IMR-90 (cell line): ENCODE measurements at regions not wholly inside any gene's neighbourhood (a gene's known extent, or its start where the extent isn't known, plus 50 kb on each side); places are given as distances from the start of the nearest gene placed in this dataset.

Experiments used
- ATAC-seq: fragments of 200-7000 bp; cut with Tn5 transposase; 2 replicates; pipeline ENCODE4 v1.9.1; 2020; ENCODE audit warnings: low read depth, mild to moderate bottlenecking, moderate library complexity
- BruUV-seq: library from RNA; stranded (reverse); fragments of 400-500 nt; replicated peaks from 2 replicates; lab custom pipeline; 2021; lab: Mats Ljungman, UMichigan
- CTCF ChIA-PET: fragments of 300-600 bp; formaldehyde crosslinking; extraction: SDS; loops from one replicate; lab custom pipeline; 2021; ENCODE audit warnings: antibody characterized with exemption; lab: Yijun Ruan, JAX
- POLR2A ChIA-PET: fragments of 300-600 bp; sonication (Branson Sonifier 250); formaldehyde crosslinking; loops from one replicate; lab custom pipeline; 2022; ENCODE audit warnings: antibody characterized with exemption; ENCODE audit not compliant: unreplicated experiment; lab: Charles Lee
- DNase-seq: peaks from one replicate; pipeline ENCODE4 v3.0.0; 2013
- H2AFZ ChIP-seq: replicated peaks from 2 replicates; pipeline ENCODE3; 2013; ENCODE audit warnings: low read length, mild to moderate bottlenecking; ENCODE audit not compliant: poor library complexity
- H2AK5ac ChIP-seq: 2 replicates; pipeline ENCODE4 v1.6.1; 2013; ENCODE audit warnings: low read depth, low read length, inconsistent platforms
- H2AK9ac ChIP-seq: replicated peaks from 2 replicates; pipeline ENCODE3; 2013; ENCODE audit warnings: mild to moderate bottlenecking, low read depth, low read length, moderate library complexity; ENCODE audit not compliant: poor library complexity
- H2BK120ac ChIP-seq: 2 replicates; pipeline ENCODE4 v1.6.1; 2013; ENCODE audit warnings: low read depth, low read length, inconsistent platforms
- H2BK15ac ChIP-seq: 3 replicates; pipeline ENCODE4 v1.6.1; 2013; ENCODE audit warnings: low read depth, low read length, inconsistent platforms
- H2BK20ac ChIP-seq: 2 replicates; pipeline ENCODE4 v1.6.1; 2013; ENCODE audit warnings: low read depth, mild to moderate bottlenecking, inconsistent platforms, low read length, moderate library complexity
- H2BK5ac ChIP-seq: 2 replicates; pipeline ENCODE4 v1.6.1; 2013; ENCODE audit warnings: mild to moderate bottlenecking, low read depth, low read length, inconsistent platforms; ENCODE audit not compliant: poor library complexity, severe bottlenecking
- H3K14ac ChIP-seq: replicated peaks from 2 replicates; pipeline ENCODE4 v1.6.1; 2013; ENCODE audit warnings: low read depth, low read length, inconsistent platforms
- H3K18ac ChIP-seq: 2 replicates; pipeline ENCODE4 v1.6.1; 2013; ENCODE audit warnings: low read depth, low read length, control low read depth
- H3K23ac ChIP-seq: 2 replicates; pipeline ENCODE4 v1.6.1; 2013; ENCODE audit warnings: low read depth, low read length, inconsistent platforms
- H3K27ac ChIP-seq: 2 replicates; pipeline ENCODE4 v1.5.1; 2013; ENCODE audit warnings: mild to moderate bottlenecking, control low read depth, low read length; ENCODE audit not compliant: insufficient read depth
- H3K27me3 ChIP-seq: 2 replicates; pipeline ENCODE4 v1.6.1; 2013; ENCODE audit warnings: low read length; ENCODE audit not compliant: control insufficient read depth, insufficient read depth
- H3K36me3 ChIP-seq: 2 replicates; pipeline ENCODE4 v1.6.1; 2013; ENCODE audit warnings: low read length, mixed read lengths; ENCODE audit not compliant: control insufficient read depth, insufficient read depth
- H3K4ac ChIP-seq: 2 replicates; pipeline ENCODE4 v1.6.1; 2013; ENCODE audit warnings: low read depth, low read length, inconsistent platforms
- H3K4me1 ChIP-seq: 2 replicates; pipeline ENCODE4 v1.6.1; 2013; ENCODE audit warnings: low read length, mixed read lengths; ENCODE audit not compliant: control insufficient read depth, insufficient read depth
- H3K4me2 ChIP-seq: 2 replicates; pipeline ENCODE4 v1.6.1; 2013; ENCODE audit warnings: low read depth, mild to moderate bottlenecking, control low read depth, low read length, moderate library complexity
- H3K4me3 ChIP-seq: 2 replicates; pipeline ENCODE4 v1.5.1; 2013; ENCODE audit warnings: low read depth, mild to moderate bottlenecking, control low read depth, low read length, moderate library complexity; ENCODE audit not compliant: insufficient read depth
- H3K56ac ChIP-seq: 2 replicates; pipeline ENCODE4 v1.6.1; 2013; ENCODE audit warnings: low read length, inconsistent platforms; ENCODE audit not compliant: insufficient read depth; ENCODE audit errors: extremely low read depth
- H3K79me1 ChIP-seq, 2 experiments: 2 replicates each; pipeline ENCODE4 v1.6.1; 2013; ENCODE audit warnings: low read length in 2 of 2, inconsistent platforms in 1 of 2, low read depth in 1 of 2
- H3K9ac ChIP-seq: 2 replicates; pipeline ENCODE4 v1.6.1; 2013; ENCODE audit warnings: low read depth, low read length, control low read depth
- H3K9me1 ChIP-seq: 2 replicates; pipeline ENCODE4 v1.6.1; 2013; ENCODE audit warnings: low read length, inconsistent platforms; ENCODE audit not compliant: insufficient read depth
- H3K9me3 ChIP-seq: 2 replicates; pipeline ENCODE4 v1.6.1; 2013; ENCODE audit warnings: low read length; ENCODE audit not compliant: control insufficient read depth, insufficient read depth
- H4K20me1 ChIP-seq: 2 replicates; pipeline ENCODE4 v1.6.1; 2013; ENCODE audit warnings: low read length, inconsistent platforms; ENCODE audit not compliant: insufficient read depth
- H4K5ac ChIP-seq: 2 replicates; pipeline ENCODE4 v1.6.1; 2013; ENCODE audit warnings: mild to moderate bottlenecking, low read depth, low read length, control low read depth
- H4K8ac ChIP-seq, 2 experiments: 2 replicates each; pipeline ENCODE4 v1.6.1; 2013; ENCODE audit warnings: low read depth in 2 of 2, low read length in 2 of 2, control low read depth in 1 of 2, inconsistent platforms in 1 of 2
- H4K91ac ChIP-seq: 2 replicates; pipeline ENCODE4 v1.6.1; 2013; ENCODE audit warnings: low read depth, low read length, inconsistent platforms; ENCODE audit not compliant: insufficient read depth
- BHLHE40 ChIP-seq: fragments of 150-350 bp; IDR thresholded peaks from 2 replicates; pipeline ENCODE4 v1.6.1; 2016; ENCODE audit warnings: mild to moderate bottlenecking, low read depth, low read length
- CHD1 ChIP-seq: IDR thresholded peaks from 2 replicates; pipeline ENCODE4 v1.6.1; 2012; ENCODE audit warnings: low read depth, low read length, improper control_type of control experiment
- ELK1 ChIP-seq: fragments of 150-350 bp; IDR thresholded peaks from 2 replicates; pipeline ENCODE4 v1.6.1; 2016; ENCODE audit warnings: low read depth, mild to moderate bottlenecking, low read length, moderate library complexity, borderline replicate concordance
- FOS ChIP-seq: fragments of 150-350 bp; IDR thresholded peaks from 2 replicates; pipeline ENCODE4 v1.6.1; 2016; ENCODE audit warnings: low read depth, low read length
- MAFK ChIP-seq: IDR thresholded peaks from 2 replicates; pipeline ENCODE4 v1.6.1; 2012; ENCODE audit warnings: low read depth, low read length, improper control_type of control experiment
- MAZ ChIP-seq: IDR thresholded peaks from 2 replicates; pipeline ENCODE4 v1.6.1; 2012; ENCODE audit warnings: low read depth, mild to moderate bottlenecking, low read length, improper control_type of control experiment, moderate library complexity, borderline replicate concordance
- MXI1 ChIP-seq: IDR thresholded peaks from 2 replicates; pipeline ENCODE4 v1.6.1; 2012; ENCODE audit warnings: low read depth, mild to moderate bottlenecking, low read length, moderate library complexity, borderline replicate concordance
- RAD21 ChIP-seq: IDR thresholded peaks from 2 replicates; pipeline ENCODE4 v1.6.1; 2012; ENCODE audit warnings: low read length, improper control_type of control experiment
- RCOR1 ChIP-seq: IDR thresholded peaks from 2 replicates; pipeline ENCODE4 v1.6.1; 2012; ENCODE audit warnings: mild to moderate bottlenecking, low read length, improper control_type of control experiment; ENCODE audit not compliant: insufficient replicate concordance
- RFX5 ChIP-seq: IDR thresholded peaks from 2 replicates; pipeline ENCODE4 v1.8.0; 2012; ENCODE audit warnings: low read depth, mild to moderate bottlenecking, low read length, moderate library complexity
- SMC3 ChIP-seq: fragments of 150-350 bp; IDR thresholded peaks from 2 replicates; pipeline ENCODE4 v1.6.1; 2016; ENCODE audit warnings: low read depth, mild to moderate bottlenecking, antibody characterized with exemption, low read length, moderate library complexity
- USF2 ChIP-seq: fragments of 150-350 bp; IDR thresholded peaks from 2 replicates; pipeline ENCODE4 v1.6.1; 2017; ENCODE audit warnings: mild to moderate bottlenecking, antibody characterized with exemption, low read length, low read depth
- WGBS, 2 experiments: methylation state at CpG; one replicate each; pipeline versions ENCODE4 v1.1.5 to v1.1.7; 2013; ENCODE audit warnings: missing lambda C conversion rate in 2 of 2; ENCODE audit not compliant: insufficient read length in 1 of 2; ENCODE audit errors: extremely low coverage in 2 of 2; 5-methylcytosine and 5-hydroxymethylcytosine counted together
- dilution Hi-C: fragments of 300-500 bp; cut with HindIII; formaldehyde crosslinking; loops from one replicate; pipeline ENCODE4 v1.14.3; 2018; ENCODE audit warnings: low sequenced_read_pairs; ENCODE audit not compliant: unreplicated experiment
- in situ Hi-C: fragments of 300-500 bp; cut with MboI; formaldehyde crosslinking; loops from 3 replicates; pipeline ENCODE4 v1.14.3; 2019; ENCODE audit warnings: low sequenced_read_pairs, inconsistent platforms, mixed read lengths
- intact Hi-C: fragments of 100-400 bp; cut with micrococcal nuclease; formaldehyde crosslinking; loops from 2 replicates; pipeline ENCODE4 v1.10.0; 2022
- TF ChIP-seq, protein P1 (sequence below): conservative IDR thresholded peaks from 2 replicates; pipeline ENCODE4 v1.5.1; 2012; ENCODE audit warnings: mild to moderate bottlenecking, low read depth, low read length, improper control_type of control experiment

GRCh38 chrX:148372925-148373324, 127.5 kb upstream of the AFF2 start:
- H3K27me3 ChIP-seq, result no peaks in the 10 kb centered on the region
- H3K27ac ChIP-seq, result no peak overlapping the region
- no peak overlapping the region for H2BK15ac ChIP-seq
- no peak overlapping the region for H3K4me2 ChIP-seq
- no peak overlapping the region for H2AK5ac ChIP-seq
- no peak overlapping the region for H3K23ac ChIP-seq
- no peak for ATAC-seq
- no peak overlapping the region for H2BK20ac ChIP-seq
- H3K56ac ChIP-seq, result no peak overlapping the region
- no peak overlapping the region for H3K4me3 ChIP-seq
- no peak overlapping the region for H2AFZ ChIP-seq
- no peak overlapping the region for H4K8ac ChIP-seq
- no peak overlapping the region for H3K18ac ChIP-seq
- no peak for TF ChIP-seq USF2
- TF ChIP-seq BHLHE40, result no peak
- no peak for TF ChIP-seq MAFK
- TF ChIP-seq CHD1, result no peak
- no peak for TF ChIP-seq RAD21
- TF ChIP-seq FOS, result no peak
- TF ChIP-seq, protein P1, sequence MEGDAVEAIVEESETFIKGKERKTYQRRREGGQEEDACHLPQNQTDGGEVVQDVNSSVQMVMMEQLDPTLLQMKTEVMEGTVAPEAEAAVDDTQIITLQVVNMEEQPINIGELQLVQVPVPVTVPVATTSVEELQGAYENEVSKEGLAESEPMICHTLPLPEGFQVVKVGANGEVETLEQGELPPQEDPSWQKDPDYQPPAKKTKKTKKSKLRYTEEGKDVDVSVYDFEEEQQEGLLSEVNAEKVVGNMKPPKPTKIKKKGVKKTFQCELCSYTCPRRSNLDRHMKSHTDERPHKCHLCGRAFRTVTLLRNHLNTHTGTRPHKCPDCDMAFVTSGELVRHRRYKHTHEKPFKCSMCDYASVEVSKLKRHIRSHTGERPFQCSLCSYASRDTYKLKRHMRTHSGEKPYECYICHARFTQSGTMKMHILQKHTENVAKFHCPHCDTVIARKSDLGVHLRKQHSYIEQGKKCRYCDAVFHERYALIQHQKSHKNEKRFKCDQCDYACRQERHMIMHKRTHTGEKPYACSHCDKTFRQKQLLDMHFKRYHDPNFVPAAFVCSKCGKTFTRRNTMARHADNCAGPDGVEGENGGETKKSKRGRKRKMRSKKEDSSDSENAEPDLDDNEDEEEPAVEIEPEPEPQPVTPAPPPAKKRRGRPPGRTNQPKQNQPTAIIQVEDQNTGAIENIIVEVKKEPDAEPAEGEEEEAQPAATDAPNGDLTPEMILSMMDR, result no peak
- no peak for TF ChIP-seq ELK1
- TF ChIP-seq MAZ, result no peak
- TF ChIP-seq MXI1, result no peak
- TF ChIP-seq RCOR1, result no peak
- no peak for TF ChIP-seq SMC3
- TF ChIP-seq RFX5, result no peak
- no peaks in the 10 kb centered on the region for H3K36me3 ChIP-seq
- ChIA-PET CTCF (no interaction called here), POLR2A (no interaction called here)
- H3K9ac ChIP-seq, result no peak overlapping the region
- H3K4me1 ChIP-seq, result no peaks in the 10 kb centered on the region
- H3K9me1 ChIP-seq, result no peaks in the 10 kb centered on the region
- in situ Hi-C loops (no loop called here), intact Hi-C loops (no loop called here), dilution Hi-C loops (no loop called here)
- no peak overlapping the region for H4K5ac ChIP-seq
- no peak overlapping the region for H2BK120ac ChIP-seq
- H4K20me1 ChIP-seq, result no peaks in the 10 kb centered on the region
- H2BK5ac ChIP-seq, result no peak overlapping the region
- no CpG with 5 or more reads among the region's 4 CpGs for WGBS, 2 experiments
- peaks cover 3% of the 10 kb centered on the region; the same call in 1 of the 2 replicates for H3K9me3 ChIP-seq
- H2AK9ac ChIP-seq, result no peak overlapping the region
- no peak overlapping the region for H4K91ac ChIP-seq
- DNase-seq, result no peak
- H3K4ac ChIP-seq, result no peak overlapping the region
- BruUV-seq, result no TSS peak
- no peaks in the 10 kb centered on the region for H3K79me1 ChIP-seq
- H3K14ac ChIP-seq, result no peak overlapping the region
